Peyer's patch (tissue), 4 donors: ENCODE measurements at regions not wholly inside any gene's neighbourhood (a gene's known extent, or its start where the extent isn't known, plus 50 kb on each side); places are given as distances from the start of the nearest gene placed in this dataset.

ENCODE experiments used
- CTCF ChIP-seq, 6 experiments: fragments of 450-650 bp in 4 of 6; fragments of 200-600 bp in 2 of 6; sonication (generic) in 1 of 6; IDR thresholded peaks; one replicate each; pipeline ENCODE4 v1.5.1; 2017 to 2019; ENCODE audit warnings: antibody characterized with exemption in 6 of 6, mild to moderate bottlenecking in 3 of 6, moderate library complexity in 1 of 6
- POLR2A ChIP-seq, 2 donors: fragments of 450-650 bp; IDR thresholded peaks; one replicate each; pipeline ENCODE4 v1.5.1; 2017; ENCODE audit warnings: antibody characterized with exemption in 2 of 2, mild to moderate bottlenecking in 2 of 2, moderate library complexity in 2 of 2

- TF ChIP-seq CTCF (IDR thresholded peaks at IDR 0.05) (no peak), POLR2A (IDR thresholded peaks at IDR 0.05) (no peak)
These were observed 119.0 kb upstream of the OBI1 start for GRCh38 chr13:78777976-78778375.
